Esophagus (tissue), 2 donors: ENCODE measurements at regions not wholly inside any gene's neighbourhood (a gene's known extent, or its start where the extent isn't known, plus 50 kb on each side); places are given as distances from the start of the nearest gene placed in this dataset.

Experiments
- H3K27ac ChIP-seq, 2 donors: one replicate each; pipeline ENCODE4 v1.5.1; 2013; ENCODE audit warnings: low read depth in 2 of 2, mild to moderate bottlenecking in 2 of 2, inconsistent platforms in 1 of 2, low read length in 1 of 2, moderate library complexity in 1 of 2
- H3K27me3 ChIP-seq, 2 donors: one replicate each; pipeline ENCODE4 v1.6.1; 2013; ENCODE audit warnings: low read length in 2 of 2, control low read depth in 1 of 2, mild to moderate bottlenecking in 1 of 2; ENCODE audit not compliant: insufficient read depth in 2 of 2, control insufficient read depth in 1 of 2
- H3K36me3 ChIP-seq, 2 donors: one replicate each; pipeline ENCODE4 v1.6.1; 2013; ENCODE audit warnings: low read length in 1 of 2; ENCODE audit not compliant: control insufficient read depth in 2 of 2, insufficient read depth in 2 of 2
- H3K4me1 ChIP-seq, 2 donors: one replicate each; pipeline ENCODE4 v1.6.1; 2013; ENCODE audit warnings: low read length in 1 of 2; ENCODE audit not compliant: control insufficient read depth in 2 of 2, insufficient read depth in 2 of 2
- H3K4me3 ChIP-seq, 2 donors: one replicate each; pipeline ENCODE4 v1.5.1; 2013; ENCODE audit warnings: low read length in 2 of 2, mild to moderate bottlenecking in 2 of 2, low read depth in 1 of 2, moderate library complexity in 1 of 2
- H3K9me3 ChIP-seq, 2 donors: one replicate each; pipeline ENCODE4 v1.6.1; 2013; ENCODE audit warnings: mild to moderate bottlenecking in 2 of 2, low read depth in 1 of 2, low read length in 1 of 2, moderate library complexity in 1 of 2; ENCODE audit not compliant: control insufficient read depth in 2 of 2, insufficient read depth in 1 of 2
- WGBS, 2 donors: extraction: QIAGEN DNeasy Blood & Tissue Kit; methylation state at CpG; one replicate each; pipeline ENCODE4 v1.1.7; 2013; 5-methylcytosine and 5-hydroxymethylcytosine counted together
- donor health status: healthy with polysubstance abuse.
- donor health status: Bipolar disorder and iron deficiency.

DNA sequence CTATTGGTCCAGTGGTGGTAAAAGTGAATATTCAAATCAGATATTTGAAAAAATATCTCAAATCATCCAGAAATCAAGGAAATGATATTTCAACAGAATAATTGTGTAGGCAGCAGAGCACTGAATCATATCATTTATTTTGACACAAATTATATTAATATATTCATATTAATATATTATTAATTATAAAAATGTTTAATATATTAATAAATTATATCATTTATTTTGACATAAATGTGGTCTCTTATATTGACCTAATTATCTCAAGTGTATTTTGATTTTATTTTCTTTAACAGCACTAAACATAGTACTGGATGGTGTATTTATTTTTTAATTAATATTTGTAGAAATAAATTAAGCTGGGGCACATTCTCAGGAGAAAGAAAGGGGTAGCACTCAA is 257.7 kb upstream of the THBS1 start:
- Histone ChIP-seq H3K4me3 (no peak overlapping the region), H3K27me3 (no peaks in the 10 kb centered on the region), H3K27ac (no peak overlapping the region), H3K4me1 (no peaks in the 10 kb centered on the region), H3K36me3 (no peaks in the 10 kb centered on the region), H3K9me3 (peaks cover 0 to 4% of the 10 kb centered on the region in 2 donors)

DNA sequence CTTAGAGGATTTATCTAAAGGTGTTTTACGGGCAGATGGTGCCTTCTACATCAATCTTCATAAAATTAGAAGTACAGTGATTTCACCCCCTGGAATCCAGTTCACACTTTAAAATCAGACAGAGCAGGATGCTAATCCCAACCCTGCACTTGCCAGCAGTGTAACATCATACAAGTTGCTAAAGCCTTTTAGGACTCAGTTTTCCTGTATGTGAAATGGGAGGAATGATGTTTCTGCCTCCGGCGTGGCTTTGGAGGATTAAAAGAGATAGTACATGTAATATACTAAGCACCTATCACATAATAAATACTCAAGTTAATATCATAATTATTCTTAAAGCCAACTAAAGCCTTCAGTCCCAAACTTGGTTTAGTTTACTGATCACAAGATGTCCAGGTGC is 257.2 kb upstream of the THBS1 start:
- Histone ChIP-seq H3K9me3 (peaks cover 0 to 4% of the 10 kb centered on the region in 2 donors), H3K27me3 (no peaks in the 10 kb centered on the region), H3K4me3 (no peak overlapping the region), H3K4me1 (no peaks in the 10 kb centered on the region), H3K36me3 (no peaks in the 10 kb centered on the region), H3K27ac (no peak overlapping the region)
- WGBS, 2 donors, result 91 to 95% methylated on average over 3 of the region's 3 CpGs

DNA sequence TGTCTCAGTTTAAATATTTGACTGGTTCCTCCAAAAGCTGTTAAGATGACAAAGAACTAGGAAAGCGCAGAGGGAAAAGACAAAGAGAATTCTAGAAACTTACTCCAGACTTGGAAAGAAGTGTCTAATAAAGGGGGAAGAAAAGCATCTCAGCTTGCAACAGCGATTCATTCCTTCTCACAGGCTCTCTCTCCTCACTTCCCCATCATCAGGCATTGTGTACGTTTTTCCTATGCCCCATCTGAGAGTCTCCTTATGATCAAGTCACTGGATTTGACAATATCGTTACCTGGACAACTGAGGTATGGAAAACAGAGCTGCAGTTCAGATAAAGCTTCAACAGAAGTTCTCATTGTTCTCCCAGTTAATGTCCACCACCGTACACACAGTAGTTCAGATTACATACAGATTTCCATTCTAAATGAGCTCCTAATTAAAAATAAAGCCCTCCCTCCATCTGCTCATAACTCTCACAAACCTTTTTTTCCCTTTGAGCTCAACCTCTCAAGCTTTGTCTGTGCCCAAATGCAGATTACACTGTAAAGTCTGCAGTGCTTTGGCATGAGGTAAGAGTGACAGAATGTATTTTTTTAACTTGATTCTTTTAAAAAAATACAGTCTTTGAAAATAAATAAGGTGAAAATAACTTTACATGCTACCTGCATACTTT is 254.4 kb upstream of the THBS1 start:
- WGBS, 2 donors, result 58 to 66% methylated on average over 5 of the region's 5 CpGs

DNA sequence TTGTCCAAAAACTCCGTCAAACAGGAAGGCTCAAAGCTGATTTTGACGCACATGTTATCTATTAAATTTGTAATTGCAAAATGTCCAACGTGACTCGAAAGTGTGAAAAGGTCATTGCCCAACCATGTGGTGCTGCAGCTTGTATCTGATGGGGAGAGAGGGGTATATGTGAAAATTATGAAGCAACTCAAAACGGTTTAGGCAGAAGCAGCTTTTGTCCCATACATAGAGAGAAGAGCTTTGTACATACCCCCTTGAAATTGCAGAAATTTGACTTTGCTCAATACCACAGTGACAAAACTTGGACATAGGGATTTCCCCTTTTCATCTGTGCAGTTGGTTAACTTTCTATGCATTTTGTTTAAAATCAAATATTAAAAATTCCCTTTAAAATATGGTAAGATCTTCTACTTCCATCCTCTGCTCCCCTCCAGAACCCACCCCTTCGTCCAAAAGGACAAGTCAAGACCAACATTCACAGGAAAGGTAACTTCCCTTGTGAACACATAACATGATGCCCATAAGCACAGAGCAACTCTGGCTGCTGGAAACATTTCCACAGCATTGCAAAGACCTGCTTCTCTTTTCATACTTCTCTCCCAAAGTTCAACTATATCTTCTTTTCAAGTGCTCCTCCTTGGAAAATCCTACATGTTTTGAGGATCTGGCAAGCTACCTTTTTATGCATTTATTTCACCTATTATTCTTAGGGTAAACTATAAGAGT is 253.7 kb upstream of the THBS1 start:
- Histone ChIP-seq H3K27me3 (no peaks in the 10 kb centered on the region), H3K36me3 (no peaks in the 10 kb centered on the region), H3K4me1 (peaks cover 0 to under 1% of the 10 kb centered on the region in 2 donors), H3K4me3 (no peak overlapping the region), H3K9me3 (no peaks in the 10 kb centered on the region), H3K27ac (no peak overlapping the region)
- WGBS, 2 donors, result 75 to 83% methylated on average over 6 of the region's 6 CpGs

More for the DNA sequence above, 254.4 kb upstream of the THBS1 start:
- no peaks in the 10 kb centered on the region for H3K36me3 ChIP-seq
- no peak overlapping the region for H3K27ac ChIP-seq
- no peak overlapping the region for H3K4me3 ChIP-seq
- H3K27me3 ChIP-seq, result no peaks in the 10 kb centered on the region
- H3K4me1 ChIP-seq, result no peaks in the 10 kb centered on the region
- no peaks in the 10 kb centered on the region for H3K9me3 ChIP-seq

DNA sequence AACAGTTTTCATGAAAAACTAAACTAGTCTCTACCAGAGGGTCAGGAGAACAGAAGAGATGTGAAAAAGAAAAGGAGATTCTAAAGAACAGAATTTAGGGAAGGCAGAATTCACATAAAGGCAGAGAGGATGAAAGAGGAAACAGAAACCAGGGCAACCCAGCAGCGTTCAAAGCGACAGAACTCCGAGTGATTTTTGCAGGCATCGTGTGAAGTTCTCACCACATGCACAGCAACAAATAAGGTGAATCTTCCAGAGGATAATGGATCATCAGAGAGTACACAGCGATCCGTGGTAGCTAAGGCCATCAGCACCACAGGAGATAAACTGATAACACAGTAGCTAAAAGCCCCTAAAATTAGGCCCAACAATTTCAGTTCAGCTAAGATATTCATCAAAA is 250.8 kb upstream of the THBS1 start:
- Histone ChIP-seq H3K9me3 (no peaks in the 10 kb centered on the region), H3K27ac (no peak overlapping the region), H3K27me3 (no peaks in the 10 kb centered on the region), H3K36me3 (no peaks in the 10 kb centered on the region), H3K4me1 (peaks cover 2 to 6% of the 10 kb centered on the region in 2 donors), H3K4me3 (no peak overlapping the region)
- WGBS, 2 donors, result 85 to 87% methylated on average over 6 of the region's 6 CpGs

DNA sequence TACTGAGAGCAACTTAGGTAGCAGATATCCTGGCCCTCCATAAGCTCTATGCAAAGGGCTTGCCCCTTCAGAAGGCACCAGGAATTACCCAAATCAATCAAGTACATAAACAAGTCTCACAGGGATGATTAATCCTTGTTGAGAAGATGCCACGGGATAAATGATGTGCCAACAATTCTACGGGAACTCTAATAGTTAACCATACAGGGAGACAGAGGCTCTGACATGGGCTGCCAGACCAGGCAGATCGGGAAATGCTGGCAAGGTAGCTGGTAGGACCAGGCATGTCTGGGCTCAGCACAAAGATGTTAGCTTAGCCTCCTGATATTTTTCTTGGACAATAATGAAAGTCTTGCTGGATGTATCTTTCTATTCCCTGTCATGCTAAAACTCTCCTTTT is 249.3 kb upstream of the THBS1 start:
- Histone ChIP-seq H3K27me3 (no peaks in the 10 kb centered on the region), H3K36me3 (no peaks in the 10 kb centered on the region), H3K9me3 (no peaks in the 10 kb centered on the region), H3K4me1 (peaks cover 2 to 6% of the 10 kb centered on the region in 2 donors), H3K4me3 (no peak overlapping the region), H3K27ac (no peak overlapping the region)
- WGBS, 2 donors, result 37 to 56% methylated on average over 3 of the region's 3 CpGs

DNA sequence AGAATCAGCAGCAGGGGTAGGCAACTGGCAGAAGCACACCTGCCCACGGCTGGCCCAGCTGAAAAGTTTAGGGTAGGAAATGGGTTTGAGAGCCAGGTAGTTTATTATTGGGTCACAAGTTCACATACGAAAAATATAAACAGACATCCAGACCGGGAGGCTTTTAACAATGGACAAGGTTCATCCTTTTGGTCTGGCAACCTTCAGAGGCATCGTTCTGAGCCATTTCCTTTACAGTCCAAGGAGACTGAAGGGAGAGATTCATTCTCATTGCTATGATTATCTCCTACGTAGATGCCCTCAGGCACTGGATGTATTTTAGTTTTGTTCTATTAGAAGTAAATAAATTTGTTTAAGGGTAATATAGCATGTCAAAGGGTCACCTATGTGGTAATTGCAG is 248.0 kb upstream of the THBS1 start:
- peak overlapping the region in 1 of 2 donors; percentile 34 for H3K27ac ChIP-seq
- no peak overlapping the region for H3K4me3 ChIP-seq
- 39 to 61% methylated on average over 5 of the region's 5 CpGs for WGBS, 2 donors
- no peaks in the 10 kb centered on the region for H3K27me3 ChIP-seq
- H3K9me3 ChIP-seq, result no peaks in the 10 kb centered on the region
- no peaks in the 10 kb centered on the region for H3K36me3 ChIP-seq
- peaks cover 2 to 6% of the 10 kb centered on the region in 2 donors for H3K4me1 ChIP-seq

DNA sequence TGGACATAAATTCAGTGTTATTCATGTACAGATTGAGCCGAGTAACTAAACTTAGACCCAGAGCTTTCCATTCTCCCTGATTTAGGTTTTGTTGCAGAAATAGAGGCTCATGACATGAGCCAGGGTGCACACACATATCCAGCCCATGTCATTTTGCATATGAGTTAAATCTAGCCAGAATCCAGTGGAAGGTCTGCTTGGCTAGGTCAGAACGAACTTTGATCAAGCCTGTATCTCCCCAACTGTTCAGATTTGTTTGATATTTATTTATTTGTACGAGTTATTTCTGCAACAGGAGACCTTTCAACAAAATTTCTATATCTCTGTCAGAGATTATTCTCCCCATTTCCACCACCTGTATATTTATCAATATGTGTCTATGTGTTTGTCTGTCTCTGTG is 247.5 kb upstream of the THBS1 start:
- peaks cover 2 to 6% of the 10 kb centered on the region in 2 donors for H3K4me1 ChIP-seq
- 65 to 75% methylated on average over 3 of the region's 3 CpGs for whole genome bisulfite sequencing, 2 donors
- H3K27me3 ChIP-seq, result no peaks in the 10 kb centered on the region
- H3K27ac ChIP-seq, result no peak overlapping the region
- no peaks in the 10 kb centered on the region for H3K36me3 ChIP-seq
- H3K9me3 ChIP-seq, result no peaks in the 10 kb centered on the region
- H3K4me3 ChIP-seq, result no peak overlapping the region

DNA sequence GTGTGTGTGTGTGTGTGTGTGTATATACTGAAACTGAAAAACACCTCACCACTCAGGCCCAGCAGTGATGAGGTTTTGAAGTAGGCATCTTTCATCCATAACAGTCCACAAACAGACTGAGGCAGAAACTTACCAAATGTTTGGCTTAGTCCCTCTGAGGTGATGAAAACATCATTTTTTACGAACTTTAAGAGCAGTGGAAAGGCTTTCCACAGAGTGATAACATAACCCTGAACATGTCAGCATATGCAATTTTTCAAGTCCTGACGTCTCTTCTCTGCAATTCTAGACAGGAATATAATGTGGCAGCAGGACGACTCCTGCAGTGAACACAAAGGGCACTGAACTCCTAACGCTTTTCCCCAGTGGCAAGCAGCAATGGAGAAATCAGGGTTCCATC is 247.0 kb upstream of the THBS1 start:
- no peaks in the 10 kb centered on the region for H3K9me3 ChIP-seq
- no peaks in the 10 kb centered on the region for H3K36me3 ChIP-seq
- H3K4me1 ChIP-seq, result peaks cover 2 to 6% of the 10 kb centered on the region in 2 donors
- H3K27me3 ChIP-seq, result no peaks in the 10 kb centered on the region
- H3K27ac ChIP-seq, result no peak overlapping the region
- H3K4me3 ChIP-seq, result no peak overlapping the region
- 48 to 66% methylated on average over 4 of the region's 4 CpGs for WGBS, 2 donors

DNA sequence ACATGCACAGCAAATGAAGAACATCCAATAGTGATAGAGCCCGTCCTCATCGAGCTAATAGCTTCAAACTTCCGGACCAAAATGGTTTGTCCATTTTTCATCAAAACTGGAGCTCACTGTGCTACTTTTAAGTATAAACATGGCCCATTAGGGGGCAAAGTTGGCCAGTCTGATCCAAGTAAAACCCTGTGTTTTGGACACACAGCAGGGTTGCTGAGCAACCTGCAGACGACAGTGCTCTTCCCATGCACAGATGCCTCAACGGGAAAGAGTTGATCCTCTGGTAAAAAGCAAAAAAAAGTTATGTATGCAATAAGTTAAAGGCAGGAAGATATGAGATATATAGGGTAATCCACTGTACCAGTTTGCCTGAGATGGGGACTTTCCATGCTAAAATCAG is 244.0 kb upstream of the THBS1 start:
- 59 to 60% methylated on average over 5 of the region's 5 CpGs for WGBS, 2 donors
- H3K36me3 ChIP-seq, result no peaks in the 10 kb centered on the region
- H3K4me1 ChIP-seq, result peaks cover 2 to 6% of the 10 kb centered on the region in 2 donors
- no peaks in the 10 kb centered on the region for H3K27me3 ChIP-seq
- H3K9me3 ChIP-seq, result no peaks in the 10 kb centered on the region
- no peak overlapping the region for H3K27ac ChIP-seq
- no peak overlapping the region for H3K4me3 ChIP-seq
